ENCODE measurements at regions not wholly inside any gene's neighbourhood (a gene's known extent, or its start where the extent isn't known, plus 50 kb on each side); places are given as distances from the start of the nearest gene placed in this dataset.
"Not testable (repeated sequence)": the region's sequence is repeated elsewhere in the genome, so short reads cannot be mapped to it uniquely, and the experiment has no call there.

GRCh38 chr5:21301205-21301604, 1313.2 kb upstream of the CDH18 start:
- TF ChIP-seq CTCF (conservative IDR thresholded peaks at IDR 0.05); ZFX (IDR thresholded peaks at IDR 0.05): not testable (repeated sequence)
